HL-60/S4 (cell line): ENCODE measurements at regions not wholly inside any gene's neighbourhood (a gene's known extent, or its start where the extent isn't known, plus 50 kb on each side); places are given as distances from the start of the nearest gene placed in this dataset.

ENCODE experiments used
- in situ Hi-C: fragments of 300-500 bp; cut with MboI; formaldehyde crosslinking; loops from 2 replicates; pipeline ENCODE4 v1.14.3; 2022; ENCODE audit warnings: low sequenced_read_pairs

GRCh38 chr12:90064852-90065801 is 356.5 kb upstream of the ATP2B1 start:
- in situ Hi-C loops, result no loop called here

- in situ Hi-C loops, result no loop called here
Measured at GRCh38 chr12:90062799-90063198, 354.2 kb upstream of the ATP2B1 start.

GRCh38 chr12:90061809-90062208 is 353.2 kb upstream of the ATP2B1 start:
- in situ Hi-C loops, result no loop called here

- in situ Hi-C loops, result no loop called here
Measured at GRCh38 chr12:90060031-90060430, 351.4 kb upstream of the ATP2B1 start.

GRCh38 chr12:90058704-90059103 is 350.1 kb upstream of the ATP2B1 start:
- in situ Hi-C loops, result no loop called here

- in situ Hi-C loops, result no loop called here
Measured at GRCh38 chr12:90055071-90055470, 346.4 kb upstream of the ATP2B1 start.

- in situ Hi-C loops, result no loop called here
Measured at GRCh38 chr12:90048918-90049317, 340.3 kb upstream of the ATP2B1 start.

GRCh38 chr12:90045559-90045958 is 336.9 kb upstream of the ATP2B1 start:
- in situ Hi-C loops, result no loop called here

GRCh38 chr12:90044069-90044468 is 335.4 kb upstream of the ATP2B1 start:
- in situ Hi-C loops, result no loop called here

GRCh38 chr12:90042920-90043641 is 334.4 kb upstream of the ATP2B1 start:
- in situ Hi-C loops, result no loop called here

GRCh38 chr12:90038289-90038688 is 329.7 kb upstream of the ATP2B1 start:
- in situ Hi-C loops, result no loop called here

- in situ Hi-C loops, result no loop called here
Measured at GRCh38 chr12:90037740-90038139, 329.1 kb upstream of the ATP2B1 start.

- in situ Hi-C loops, result no loop called here
Measured at GRCh38 chr12:90036637-90037036, 328.0 kb upstream of the ATP2B1 start.

- in situ Hi-C loops, result no loop called here
Measured at GRCh38 chr12:90030726-90031125, 322.1 kb upstream of the ATP2B1 start.

- in situ Hi-C loops, result no loop called here
Measured at GRCh38 chr12:90029317-90029716, 320.7 kb upstream of the ATP2B1 start.

- in situ Hi-C loops, result no loop called here
Measured at GRCh38 chr12:90028635-90029051, 320.0 kb upstream of the ATP2B1 start.

GRCh38 chr12:90027889-90028634 is 319.4 kb upstream of the ATP2B1 start:
- in situ Hi-C loops, result no loop called here

GRCh38 chr12:90027041-90027440 is 318.4 kb upstream of the ATP2B1 start:
- in situ Hi-C loops, result no loop called here

- in situ Hi-C loops, result no loop called here
Measured at GRCh38 chr12:90026516-90026915, 317.9 kb upstream of the ATP2B1 start.

- in situ Hi-C loops, result no loop called here
Measured at GRCh38 chr12:90024262-90024661, 315.6 kb upstream of the ATP2B1 start.

GRCh38 chr12:90023207-90023900 is 314.7 kb upstream of the ATP2B1 start:
- in situ Hi-C loops, result no loop called here
